WTC11 (cell line): ENCODE measurements at regions not wholly inside any gene's neighbourhood (a gene's known extent, or its start where the extent isn't known, plus 50 kb on each side); places are given as distances from the start of the nearest gene placed in this dataset.

Experiments used
- ATAC-seq: fragments of 200-7000 bp; cut with Tn5 transposase; 2 replicates; pipeline ENCODE4 v1.10.0; 2021; ENCODE audit warnings: mild to moderate bottlenecking, moderate library complexity
- CTCF ChIA-PET: fragments of 300-600 bp; sonication (Branson Sonifier 250); formaldehyde crosslinking; loops from one replicate; lab custom pipeline; 2021; ENCODE audit warnings: antibody characterized with exemption; lab: Charles Lee
- POLR2A ChIA-PET: fragments of 350-600 bp; sonication (Branson Sonifier 250); formaldehyde crosslinking; loops from one replicate; lab custom pipeline; 2021; ENCODE audit warnings: antibody characterized with exemption; lab: Charles Lee
- DNase-seq: peaks from one replicate; pipeline ENCODE4 v3.0.0; 2021; ENCODE audit warnings: low spot score
- H3K27ac Mint-ChIP-seq: 2 replicates; pipeline ENCODE4 v1.8.0; 2021; ENCODE audit warnings: mixed read lengths
- H3K27me3 Mint-ChIP-seq: 2 replicates; pipeline ENCODE4 v1.8.0; 2021; ENCODE audit warnings: low read depth, mild to moderate bottlenecking, moderate library complexity, mixed read lengths
- H3K36me3 Mint-ChIP-seq: 2 replicates; pipeline ENCODE4 v1.8.0; 2021; ENCODE audit warnings: mixed read lengths
- H3K4me1 Mint-ChIP-seq: 2 replicates; pipeline ENCODE4 v1.8.0; 2022; ENCODE audit warnings: mixed read lengths
- H3K4me3 Mint-ChIP-seq: 2 replicates; pipeline ENCODE4 v1.8.0; 2021; ENCODE audit warnings: mild to moderate bottlenecking, moderate library complexity, mixed read lengths
- H3K9me3 Mint-ChIP-seq: 2 replicates; pipeline ENCODE4 v1.8.0; 2021; ENCODE audit warnings: mixed read lengths
- CREB1 ChIP-seq: sonication (generic); formaldehyde crosslinking; IDR thresholded peaks from 2 replicates; pipeline ENCODE4 v1.8.0; 2023; ENCODE audit warnings: mild to moderate bottlenecking, missing genetic modification reagents
- CREM ChIP-seq: sonication (generic); formaldehyde crosslinking; IDR thresholded peaks from 2 replicates; pipeline ENCODE4 v1.8.1; 2022; ENCODE audit warnings: mild to moderate bottlenecking, missing genetic modification reagents, moderate library complexity
- IRF2 ChIP-seq: sonication (generic); formaldehyde crosslinking; IDR thresholded peaks from 2 replicates; pipeline ENCODE4 v1.8.0; 2022; ENCODE audit warnings: low read depth, missing genetic modification reagents, borderline replicate concordance
- SMAD3 ChIP-seq: sonication (generic); formaldehyde crosslinking; IDR thresholded peaks from 2 replicates; pipeline ENCODE4 v1.8.0; 2022; ENCODE audit warnings: missing genetic modification reagents, mild to moderate bottlenecking, borderline replicate concordance
- SMAD4 ChIP-seq: sonication (generic); formaldehyde crosslinking; IDR thresholded peaks from 2 replicates; pipeline ENCODE4 v1.8.0; 2022; ENCODE audit warnings: mild to moderate bottlenecking, missing genetic modification reagents
- SP1 ChIP-seq: sonication (generic); formaldehyde crosslinking; conservative IDR thresholded peaks from 2 replicates; pipeline ENCODE4 v1.8.1; 2022; ENCODE audit warnings: missing genetic modification reagents
- TCF7 ChIP-seq: sonication (generic); formaldehyde crosslinking; IDR thresholded peaks from 2 replicates; pipeline ENCODE4 v1.8.0; 2022; ENCODE audit warnings: mild to moderate bottlenecking, low read depth, missing genetic modification reagents, moderate library complexity
- TEAD1 ChIP-seq: sonication (generic); formaldehyde crosslinking; IDR thresholded peaks from 2 replicates; pipeline ENCODE4 v1.8.0; 2022; ENCODE audit warnings: mild to moderate bottlenecking, missing genetic modification reagents
- TEAD4 ChIP-seq: sonication (generic); formaldehyde crosslinking; IDR thresholded peaks from 2 replicates; pipeline ENCODE4 v1.8.0; 2022; ENCODE audit warnings: mild to moderate bottlenecking, missing genetic modification reagents
- ZBTB21 ChIP-seq: sonication (generic); formaldehyde crosslinking; IDR thresholded peaks from 2 replicates; pipeline ENCODE4 v1.8.1; 2023; ENCODE audit warnings: mild to moderate bottlenecking, missing genetic modification reagents, borderline replicate concordance
- ZNF317 ChIP-seq: sonication (generic); formaldehyde crosslinking; IDR thresholded peaks from 2 replicates; pipeline ENCODE4 v1.8.1; 2023; ENCODE audit warnings: low read depth, mild to moderate bottlenecking, moderate library complexity, missing genetic modification reagents, borderline replicate concordance
- ZNF416 ChIP-seq: fragments of 250-450 bp; sonication (Bioruptor Pico); IDR thresholded peaks from 2 replicates; pipeline ENCODE4 v1.9.0; 2021; ENCODE audit warnings: mild to moderate bottlenecking, inconsistent platforms
- ZNF423 ChIP-seq: fragments of 250-450 bp; sonication (Bioruptor Pico); IDR thresholded peaks from 2 replicates; pipeline ENCODE4 v2.1.2; 2022; ENCODE audit warnings: mild to moderate bottlenecking, moderate library complexity
- TF ChIP-seq, protein P1 (sequence below): sonication (generic); formaldehyde crosslinking; IDR thresholded peaks from 2 replicates; pipeline ENCODE4 v1.8.0; 2023; ENCODE audit warnings: missing genetic modification reagents, mild to moderate bottlenecking, borderline replicate concordance
- TF ChIP-seq, protein P2 (sequence below): sonication (generic); formaldehyde crosslinking; IDR thresholded peaks from 2 replicates; pipeline ENCODE4 v1.8.0; 2022; ENCODE audit warnings: mild to moderate bottlenecking, missing genetic modification reagents
- TF ChIP-seq, protein P3 (sequence below): fragments of 250-450 bp; sonication (Bioruptor Pico); conservative IDR thresholded peaks from 2 replicates; pipeline ENCODE4 v1.9.0; 2021; ENCODE audit warnings: mild to moderate bottlenecking
- TF ChIP-seq, protein P4 (sequence below): fragments of 200-600 bp; IDR thresholded peaks from 2 replicates; pipeline ENCODE4 v1.8.0; 2022; ENCODE audit warnings: antibody characterized with exemption
- TF ChIP-seq, protein P5 (sequence below): sonication (generic); formaldehyde crosslinking; IDR thresholded peaks from 2 replicates; pipeline ENCODE4 v1.8.1; 2022; ENCODE audit warnings: missing genetic modification reagents, borderline replicate concordance
- TF ChIP-seq, protein P6 (sequence below): fragments of 250-450 bp; sonication (Bioruptor Pico); IDR thresholded peaks from 2 replicates; pipeline ENCODE4 v2.1.2; 2022; ENCODE audit warnings: mild to moderate bottlenecking, moderate library complexity

DNA sequence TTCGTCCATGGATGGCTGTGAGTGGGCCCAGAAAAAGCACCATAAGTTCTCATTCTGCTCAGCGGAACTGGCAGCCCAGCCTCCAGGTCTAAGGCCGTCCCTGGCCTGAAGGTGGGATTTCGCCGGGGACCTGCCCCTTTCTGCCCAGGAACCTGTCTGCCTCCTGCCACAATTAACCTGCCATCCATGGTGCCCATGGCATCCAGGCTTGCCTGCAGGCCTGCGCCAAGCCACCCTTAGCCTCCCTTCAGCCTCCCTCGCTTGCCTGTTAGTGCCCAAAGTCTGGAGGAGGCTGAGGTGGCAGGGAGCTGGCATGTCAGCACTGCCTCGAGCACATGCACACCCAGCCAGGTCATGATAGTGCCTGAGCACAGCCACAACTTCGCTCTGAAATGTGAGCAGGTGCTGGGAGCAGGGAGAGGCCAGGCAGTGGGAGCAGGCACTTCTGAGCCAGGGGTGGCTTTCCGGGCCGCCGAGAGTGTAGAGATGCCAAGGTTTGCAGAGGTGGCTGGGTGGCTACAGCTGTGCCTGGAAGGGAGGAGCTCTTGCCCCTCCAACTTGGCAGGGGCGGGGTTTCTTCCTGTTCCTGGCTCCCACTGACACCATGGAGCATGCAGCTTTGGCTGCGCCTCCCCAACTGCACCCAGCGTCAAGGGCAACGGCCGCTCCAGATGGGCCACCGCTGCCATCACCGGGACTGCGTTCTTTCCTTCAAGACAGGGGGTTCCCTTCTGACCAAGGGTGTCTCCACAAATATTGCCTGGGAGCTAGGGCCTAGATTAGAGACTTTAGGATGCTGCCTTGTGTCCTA, 648.9 kb upstream of the VRK2 start:
- CTCF ChIA-PET = no interaction called here
- H3K4me3 Mint-ChIP-seq = no peak overlapping the region
- no peak for ATAC-seq
- TF ChIP-seq CREB1 (CRISPR knock-in tag) (no peak), SMAD4 (CRISPR knock-in tag) (no peak), SMAD3 (CRISPR knock-in tag) (no peak), ZNF317 (no peak), ZNF423 (CRISPR knock-in tag) (no peak), IRF2 (CRISPR knock-in tag) (no peak), TCF7 (no peak), ZNF416 (no peak), TEAD4 (CRISPR knock-in tag) (no peak), CREM (CRISPR knock-in tag) (no peak), TEAD1 (CRISPR knock-in tag) (no peak), ZBTB21 (CRISPR knock-in tag) (no peak), SP1 (CRISPR knock-in tag) (no peak)
- TF ChIP-seq, protein P1, sequence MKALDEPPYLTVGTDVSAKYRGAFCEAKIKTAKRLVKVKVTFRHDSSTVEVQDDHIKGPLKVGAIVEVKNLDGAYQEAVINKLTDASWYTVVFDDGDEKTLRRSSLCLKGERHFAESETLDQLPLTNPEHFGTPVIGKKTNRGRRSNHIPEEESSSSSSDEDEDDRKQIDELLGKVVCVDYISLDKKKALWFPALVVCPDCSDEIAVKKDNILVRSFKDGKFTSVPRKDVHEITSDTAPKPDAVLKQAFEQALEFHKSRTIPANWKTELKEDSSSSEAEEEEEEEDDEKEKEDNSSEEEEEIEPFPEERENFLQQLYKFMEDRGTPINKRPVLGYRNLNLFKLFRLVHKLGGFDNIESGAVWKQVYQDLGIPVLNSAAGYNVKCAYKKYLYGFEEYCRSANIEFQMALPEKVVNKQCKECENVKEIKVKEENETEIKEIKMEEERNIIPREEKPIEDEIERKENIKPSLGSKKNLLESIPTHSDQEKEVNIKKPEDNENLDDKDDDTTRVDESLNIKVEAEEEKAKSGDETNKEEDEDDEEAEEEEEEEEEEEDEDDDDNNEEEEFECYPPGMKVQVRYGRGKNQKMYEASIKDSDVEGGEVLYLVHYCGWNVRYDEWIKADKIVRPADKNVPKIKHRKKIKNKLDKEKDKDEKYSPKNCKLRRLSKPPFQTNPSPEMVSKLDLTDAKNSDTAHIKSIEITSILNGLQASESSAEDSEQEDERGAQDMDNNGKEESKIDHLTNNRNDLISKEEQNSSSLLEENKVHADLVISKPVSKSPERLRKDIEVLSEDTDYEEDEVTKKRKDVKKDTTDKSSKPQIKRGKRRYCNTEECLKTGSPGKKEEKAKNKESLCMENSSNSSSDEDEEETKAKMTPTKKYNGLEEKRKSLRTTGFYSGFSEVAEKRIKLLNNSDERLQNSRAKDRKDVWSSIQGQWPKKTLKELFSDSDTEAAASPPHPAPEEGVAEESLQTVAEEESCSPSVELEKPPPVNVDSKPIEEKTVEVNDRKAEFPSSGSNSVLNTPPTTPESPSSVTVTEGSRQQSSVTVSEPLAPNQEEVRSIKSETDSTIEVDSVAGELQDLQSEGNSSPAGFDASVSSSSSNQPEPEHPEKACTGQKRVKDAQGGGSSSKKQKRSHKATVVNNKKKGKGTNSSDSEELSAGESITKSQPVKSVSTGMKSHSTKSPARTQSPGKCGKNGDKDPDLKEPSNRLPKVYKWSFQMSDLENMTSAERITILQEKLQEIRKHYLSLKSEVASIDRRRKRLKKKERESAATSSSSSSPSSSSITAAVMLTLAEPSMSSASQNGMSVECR (CRISPR knock-in tag) = no peak
- TF ChIP-seq, protein P2, sequence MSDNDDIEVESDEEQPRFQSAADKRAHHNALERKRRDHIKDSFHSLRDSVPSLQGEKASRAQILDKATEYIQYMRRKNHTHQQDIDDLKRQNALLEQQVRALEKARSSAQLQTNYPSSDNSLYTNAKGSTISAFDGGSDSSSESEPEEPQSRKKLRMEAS = no peak
- TF ChIP-seq, protein P3, sequence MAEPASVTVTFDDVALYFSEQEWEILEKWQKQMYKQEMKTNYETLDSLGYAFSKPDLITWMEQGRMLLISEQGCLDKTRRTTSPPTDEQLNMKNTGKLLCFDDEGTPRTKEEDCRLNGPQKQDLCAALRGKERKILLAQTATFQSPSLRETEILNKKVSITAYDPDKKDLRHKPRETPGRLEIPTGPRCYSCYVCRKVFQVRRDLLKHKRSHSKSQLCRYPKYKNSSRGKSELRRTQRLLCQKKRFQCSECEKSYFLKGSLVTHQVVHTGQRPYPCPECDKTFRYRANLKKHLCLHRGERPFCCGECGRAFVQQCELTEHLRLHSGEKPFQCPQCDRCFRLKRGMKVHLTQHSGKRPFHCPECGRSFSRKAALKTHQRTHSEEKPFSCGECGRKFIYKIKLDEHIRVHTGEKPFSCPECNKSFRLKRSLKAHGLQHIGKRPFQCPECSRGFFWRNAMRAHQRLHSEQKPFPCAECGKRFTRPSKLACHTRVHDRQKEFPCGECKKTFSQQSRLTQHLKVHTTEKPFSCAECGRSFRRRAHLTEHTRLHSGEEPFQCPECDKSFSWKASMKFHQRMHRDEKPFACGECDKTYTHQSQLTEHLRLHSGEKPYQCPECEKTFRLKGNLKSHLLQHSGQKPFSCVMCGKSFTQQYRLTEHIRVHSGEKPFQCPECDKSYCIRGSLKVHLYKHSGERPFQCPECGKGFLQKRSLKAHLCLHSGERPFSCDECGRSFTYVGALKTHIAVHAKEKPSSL (CRISPR knock-in tag) = no peak
- TF ChIP-seq, protein P4, sequence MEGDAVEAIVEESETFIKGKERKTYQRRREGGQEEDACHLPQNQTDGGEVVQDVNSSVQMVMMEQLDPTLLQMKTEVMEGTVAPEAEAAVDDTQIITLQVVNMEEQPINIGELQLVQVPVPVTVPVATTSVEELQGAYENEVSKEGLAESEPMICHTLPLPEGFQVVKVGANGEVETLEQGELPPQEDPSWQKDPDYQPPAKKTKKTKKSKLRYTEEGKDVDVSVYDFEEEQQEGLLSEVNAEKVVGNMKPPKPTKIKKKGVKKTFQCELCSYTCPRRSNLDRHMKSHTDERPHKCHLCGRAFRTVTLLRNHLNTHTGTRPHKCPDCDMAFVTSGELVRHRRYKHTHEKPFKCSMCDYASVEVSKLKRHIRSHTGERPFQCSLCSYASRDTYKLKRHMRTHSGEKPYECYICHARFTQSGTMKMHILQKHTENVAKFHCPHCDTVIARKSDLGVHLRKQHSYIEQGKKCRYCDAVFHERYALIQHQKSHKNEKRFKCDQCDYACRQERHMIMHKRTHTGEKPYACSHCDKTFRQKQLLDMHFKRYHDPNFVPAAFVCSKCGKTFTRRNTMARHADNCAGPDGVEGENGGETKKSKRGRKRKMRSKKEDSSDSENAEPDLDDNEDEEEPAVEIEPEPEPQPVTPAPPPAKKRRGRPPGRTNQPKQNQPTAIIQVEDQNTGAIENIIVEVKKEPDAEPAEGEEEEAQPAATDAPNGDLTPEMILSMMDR = no peak
- TF ChIP-seq, protein P5, sequence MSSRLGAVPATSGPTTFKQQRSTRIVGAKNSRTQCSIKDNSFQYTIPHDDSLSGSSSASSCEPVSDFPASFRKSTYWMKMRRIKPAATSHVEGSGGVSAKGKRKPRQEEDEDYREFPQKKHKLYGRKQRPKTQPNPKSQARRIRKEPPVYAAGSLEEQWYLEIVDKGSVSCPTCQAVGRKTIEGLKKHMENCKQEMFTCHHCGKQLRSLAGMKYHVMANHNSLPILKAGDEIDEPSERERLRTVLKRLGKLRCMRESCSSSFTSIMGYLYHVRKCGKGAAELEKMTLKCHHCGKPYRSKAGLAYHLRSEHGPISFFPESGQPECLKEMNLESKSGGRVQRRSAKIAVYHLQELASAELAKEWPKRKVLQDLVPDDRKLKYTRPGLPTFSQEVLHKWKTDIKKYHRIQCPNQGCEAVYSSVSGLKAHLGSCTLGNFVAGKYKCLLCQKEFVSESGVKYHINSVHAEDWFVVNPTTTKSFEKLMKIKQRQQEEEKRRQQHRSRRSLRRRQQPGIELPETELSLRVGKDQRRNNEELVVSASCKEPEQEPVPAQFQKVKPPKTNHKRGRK (CRISPR knock-in tag) = no peak
- TF ChIP-seq, protein P6, sequence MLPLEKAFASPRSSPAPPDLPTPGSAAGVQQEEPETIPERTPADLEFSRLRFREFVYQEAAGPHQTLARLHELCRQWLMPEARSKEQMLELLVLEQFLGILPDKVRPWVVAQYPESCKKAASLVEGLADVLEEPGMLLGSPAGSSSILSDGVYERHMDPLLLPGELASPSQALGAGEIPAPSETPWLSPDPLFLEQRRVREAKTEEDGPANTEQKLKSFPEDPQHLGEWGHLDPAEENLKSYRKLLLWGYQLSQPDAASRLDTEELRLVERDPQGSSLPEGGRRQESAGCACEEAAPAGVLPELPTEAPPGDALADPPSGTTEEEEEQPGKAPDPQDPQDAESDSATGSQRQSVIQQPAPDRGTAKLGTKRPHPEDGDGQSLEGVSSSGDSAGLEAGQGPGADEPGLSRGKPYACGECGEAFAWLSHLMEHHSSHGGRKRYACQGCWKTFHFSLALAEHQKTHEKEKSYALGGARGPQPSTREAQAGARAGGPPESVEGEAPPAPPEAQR (CRISPR knock-in tag) = no peak
- peaks cover 6% of the 10 kb centered on the region; the same call in 1 of the 2 replicates for H3K4me1 Mint-ChIP-seq
- H3K27ac Mint-ChIP-seq = no peak overlapping the region
- POLR2A ChIA-PET = no interaction called here
- H3K27me3 Mint-ChIP-seq = no peaks in the 10 kb centered on the region
- H3K9me3 Mint-ChIP-seq = peaks cover 3% of the 10 kb centered on the region; the same call in 1 of the 2 replicates
- no peaks in the 10 kb centered on the region for H3K36me3 Mint-ChIP-seq
- no peak for DNase-seq
